ENCODE measurements at regions not wholly inside any gene's neighbourhood (a gene's known extent, or its start where the extent isn't known, plus 50 kb on each side); places are given as distances from the start of the nearest gene placed in this dataset.

- TF ChIP-seq, protein P1, sequence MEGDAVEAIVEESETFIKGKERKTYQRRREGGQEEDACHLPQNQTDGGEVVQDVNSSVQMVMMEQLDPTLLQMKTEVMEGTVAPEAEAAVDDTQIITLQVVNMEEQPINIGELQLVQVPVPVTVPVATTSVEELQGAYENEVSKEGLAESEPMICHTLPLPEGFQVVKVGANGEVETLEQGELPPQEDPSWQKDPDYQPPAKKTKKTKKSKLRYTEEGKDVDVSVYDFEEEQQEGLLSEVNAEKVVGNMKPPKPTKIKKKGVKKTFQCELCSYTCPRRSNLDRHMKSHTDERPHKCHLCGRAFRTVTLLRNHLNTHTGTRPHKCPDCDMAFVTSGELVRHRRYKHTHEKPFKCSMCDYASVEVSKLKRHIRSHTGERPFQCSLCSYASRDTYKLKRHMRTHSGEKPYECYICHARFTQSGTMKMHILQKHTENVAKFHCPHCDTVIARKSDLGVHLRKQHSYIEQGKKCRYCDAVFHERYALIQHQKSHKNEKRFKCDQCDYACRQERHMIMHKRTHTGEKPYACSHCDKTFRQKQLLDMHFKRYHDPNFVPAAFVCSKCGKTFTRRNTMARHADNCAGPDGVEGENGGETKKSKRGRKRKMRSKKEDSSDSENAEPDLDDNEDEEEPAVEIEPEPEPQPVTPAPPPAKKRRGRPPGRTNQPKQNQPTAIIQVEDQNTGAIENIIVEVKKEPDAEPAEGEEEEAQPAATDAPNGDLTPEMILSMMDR (IDR thresholded peaks at IDR 0.05; ENCODE audit: poor library complexity) = no peak
- TF ChIP-seq EZH2 (IDR thresholded peaks at IDR 0.05; ENCODE audit: borderline replicate concordance) = no peak
These were observed 419.0 kb upstream of the CDH11 start for GRCh38 chr16:65540901-65541300.
